22Rv1 (cell line): ENCODE measurements at regions not wholly inside any gene's neighbourhood (a gene's known extent, or its start where the extent isn't known, plus 50 kb on each side); places are given as distances from the start of the nearest gene placed in this dataset.

Experiments
- ZFX ChIP-seq: fragments of 450-650 bp; IDR thresholded peaks from 2 replicates; pipeline ENCODE4 v1.6.1; 2017; ENCODE audit warnings: antibody characterized with exemption, borderline replicate concordance
- TF ChIP-seq, protein P1 (sequence below): fragments of 450-650 bp; IDR thresholded peaks from 2 replicates; pipeline ENCODE4 v1.5.1; 2017; ENCODE audit warnings: mild to moderate bottlenecking

DNA sequence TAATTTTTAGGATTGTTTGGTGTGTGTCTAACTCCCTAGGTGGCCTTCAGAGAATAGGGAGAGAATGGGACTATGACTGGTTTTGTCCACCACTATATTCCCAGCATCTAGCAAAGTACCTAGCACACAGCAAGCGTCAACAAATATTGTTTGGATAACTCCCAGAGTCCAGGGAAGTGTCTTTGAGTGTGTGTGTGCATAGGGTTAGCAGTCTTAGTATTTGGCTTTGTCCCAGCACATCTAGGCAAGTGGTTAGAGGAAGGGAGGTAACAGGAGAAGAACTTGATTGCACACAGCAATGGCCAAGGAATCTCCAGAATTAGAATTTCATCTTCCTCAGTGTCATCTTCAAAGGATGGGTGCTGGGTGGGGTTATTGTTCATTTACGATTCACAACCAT, 385.4 kb upstream of the CDH5 start:
- TF ChIP-seq, protein P1, sequence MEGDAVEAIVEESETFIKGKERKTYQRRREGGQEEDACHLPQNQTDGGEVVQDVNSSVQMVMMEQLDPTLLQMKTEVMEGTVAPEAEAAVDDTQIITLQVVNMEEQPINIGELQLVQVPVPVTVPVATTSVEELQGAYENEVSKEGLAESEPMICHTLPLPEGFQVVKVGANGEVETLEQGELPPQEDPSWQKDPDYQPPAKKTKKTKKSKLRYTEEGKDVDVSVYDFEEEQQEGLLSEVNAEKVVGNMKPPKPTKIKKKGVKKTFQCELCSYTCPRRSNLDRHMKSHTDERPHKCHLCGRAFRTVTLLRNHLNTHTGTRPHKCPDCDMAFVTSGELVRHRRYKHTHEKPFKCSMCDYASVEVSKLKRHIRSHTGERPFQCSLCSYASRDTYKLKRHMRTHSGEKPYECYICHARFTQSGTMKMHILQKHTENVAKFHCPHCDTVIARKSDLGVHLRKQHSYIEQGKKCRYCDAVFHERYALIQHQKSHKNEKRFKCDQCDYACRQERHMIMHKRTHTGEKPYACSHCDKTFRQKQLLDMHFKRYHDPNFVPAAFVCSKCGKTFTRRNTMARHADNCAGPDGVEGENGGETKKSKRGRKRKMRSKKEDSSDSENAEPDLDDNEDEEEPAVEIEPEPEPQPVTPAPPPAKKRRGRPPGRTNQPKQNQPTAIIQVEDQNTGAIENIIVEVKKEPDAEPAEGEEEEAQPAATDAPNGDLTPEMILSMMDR: no peak
- no peak for TF ChIP-seq ZFX
